PC-3 (cell line): ENCODE measurements at regions not wholly inside any gene's neighbourhood (a gene's known extent, or its start where the extent isn't known, plus 50 kb on each side); places are given as distances from the start of the nearest gene placed in this dataset.

Experiments used
- ATAC-seq: fragments of 200-7000 bp; cut with Tn5 transposase; 2 replicates; pipeline ENCODE4 v1.9.1; 2020; ENCODE audit warnings: mild to moderate bottlenecking, moderate library complexity
- BruUV-seq: library from RNA; stranded (reverse); fragments of 400-500 nt; replicated peaks from 2 replicates; lab custom pipeline; 2021; lab: Mats Ljungman, UMichigan
- CTCF ChIA-PET: fragments of 300-600 bp; sonication (Branson Sonifier 250); formaldehyde crosslinking; loops from one replicate; lab custom pipeline; 2022; ENCODE audit warnings: antibody characterized with exemption; lab: Charles Lee
- POLR2A ChIA-PET: fragments of 300-600 bp; sonication (Branson Sonifier 250); formaldehyde crosslinking; loops from one replicate; lab custom pipeline; 2022; ENCODE audit warnings: antibody characterized with exemption; ENCODE audit not compliant: unreplicated experiment; lab: Charles Lee
- DNase-seq: peaks from one replicate; pipeline ENCODE4 v3.0.0-alpha.2; 2015
- H2AFZ ChIP-seq: fragments of 300-600 bp; sonication (generic); 2 replicates; pipeline ENCODE4 v1.6.0; 2016; ENCODE audit warnings: antibody characterized with exemption, low read length
- H3F3A ChIP-seq: fragments of 300-600 bp; sonication (generic); one replicate; pipeline ENCODE4 v1.6.0; 2017; ENCODE audit warnings: antibody characterized with exemption, low read length, control low read depth, mild to moderate bottlenecking; ENCODE audit not compliant: unreplicated experiment
- H3K27ac ChIP-seq: fragments of 300-600 bp; sonication (generic); 2 replicates; pipeline ENCODE4 v1.5.1; 2016; ENCODE audit warnings: mild to moderate bottlenecking, low read length
- H3K27me3 ChIP-seq: fragments of 300-600 bp; sonication (generic); 2 replicates; pipeline ENCODE4 v1.6.1; 2016; ENCODE audit warnings: low read length, mixed read lengths
- H3K36me3 ChIP-seq: fragments of 300-600 bp; sonication (generic); 2 replicates; pipeline ENCODE4 v1.6.1; 2016; ENCODE audit warnings: low read depth, mixed run types, low read length, mixed read lengths
- H3K4me1 ChIP-seq: fragments of 300-600 bp; sonication (generic); 2 replicates; pipeline ENCODE4 v1.5.1; 2016; ENCODE audit warnings: low read length; ENCODE audit not compliant: insufficient read depth
- H3K4me2 ChIP-seq: fragments of 300-600 bp; sonication (generic); 2 replicates; pipeline ENCODE4 v1.6.0; 2016; ENCODE audit warnings: low read length
- H3K4me3 ChIP-seq: fragments of 300-600 bp; sonication (generic); 2 replicates; pipeline ENCODE4 v1.5.1; 2016; ENCODE audit warnings: mild to moderate bottlenecking, low read length, mixed read lengths
- H3K79me2 ChIP-seq: fragments of 300-600 bp; sonication (generic); 2 replicates; pipeline ENCODE4 v1.6.1; 2017; ENCODE audit warnings: low read length, mixed read lengths
- H3K9ac ChIP-seq: fragments of 300-600 bp; sonication (generic); 2 replicates; pipeline ENCODE4 v1.6.0; 2016; ENCODE audit warnings: mild to moderate bottlenecking, low read length
- H3K9me2 ChIP-seq: fragments of 300-600 bp; sonication (generic); replicated peaks from 2 replicates; pipeline ENCODE4 v1.6.1; 2016; ENCODE audit warnings: mixed run types, low read length, mixed read lengths
- H3K9me3 ChIP-seq: fragments of 300-600 bp; sonication (generic); 2 replicates; pipeline ENCODE4 v1.6.1; 2016; ENCODE audit warnings: low read length, mixed read lengths
- H4K20me1 ChIP-seq: fragments of 300-600 bp; sonication (generic); 2 replicates; pipeline ENCODE4 v1.6.1; 2016; ENCODE audit warnings: low read length, mixed read lengths
- EZH2 ChIP-seq: fragments of 300-600 bp; sonication (generic); IDR thresholded peaks from one replicate; pipeline ENCODE4 v1.6.1; 2017; ENCODE audit warnings: antibody characterized with exemption, mild to moderate bottlenecking, low read length; ENCODE audit not compliant: unreplicated experiment
- EZH2phosphoT487 ChIP-seq: fragments of 300-600 bp; sonication (generic); IDR thresholded peaks from 2 replicates; pipeline ENCODE4 v1.6.1; 2018; ENCODE audit warnings: mild to moderate bottlenecking, antibody characterized with exemption, low read length, borderline replicate concordance
- intact Hi-C: fragments of 100-400 bp; cut with micrococcal nuclease; formaldehyde crosslinking; loops from 2 replicates; pipeline ENCODE4 v1.9.0; 2023
- TF ChIP-seq, protein P1 (sequence below): fragments of 300-600 bp; sonication (generic); conservative IDR thresholded peaks from 2 replicates; pipeline ENCODE4 v1.5.1; 2017; ENCODE audit warnings: antibody characterized with exemption, low read depth, mild to moderate bottlenecking, low read length

DNA sequence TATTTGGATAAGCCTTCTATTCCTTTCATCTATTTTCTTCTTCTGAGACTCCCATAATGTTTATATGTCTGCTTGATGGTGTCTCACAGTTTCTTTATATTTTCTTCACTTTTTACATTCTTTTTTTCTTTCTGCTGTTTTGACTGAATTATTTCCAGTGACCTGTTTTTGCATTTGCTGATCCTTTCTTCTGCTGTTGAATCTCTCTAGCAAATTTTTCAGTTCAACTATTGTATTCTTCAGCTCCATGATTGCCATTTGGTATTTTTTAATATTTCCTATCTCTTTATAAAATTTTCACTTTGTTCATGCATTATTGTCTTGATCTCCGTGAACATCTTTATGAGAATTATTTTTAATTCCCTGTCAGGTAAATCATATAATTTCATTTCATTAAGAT is 122.3 kb upstream of the ST6GALNAC5 start:
- H3K9ac ChIP-seq = no peak overlapping the region
- H3K4me2 ChIP-seq = no peak overlapping the region
- 0 out of 2 replicates have a peak, but pooled peaks cover 8% of the 10 kb centered on the region for H3K27me3 ChIP-seq
- intact Hi-C loops = no loop called here
- no peaks in the 10 kb centered on the region for H3F3A ChIP-seq
- H3K4me3 ChIP-seq = no peak overlapping the region
- BruUV-seq = no TSS peak
- no peaks in the 10 kb centered on the region for H4K20me1 ChIP-seq
- H3K9me2 ChIP-seq = no peaks in the 10 kb centered on the region
- H3K36me3 ChIP-seq = no peaks in the 10 kb centered on the region
- no peak overlapping the region for H3K27ac ChIP-seq
- CTCF ChIA-PET = no interaction called here
- ATAC-seq = no peak
- no peak overlapping the region for H2AFZ ChIP-seq
- H3K9me3 ChIP-seq = no peaks in the 10 kb centered on the region
- POLR2A ChIA-PET = no interaction called here
- no peaks in the 10 kb centered on the region for H3K4me1 ChIP-seq
- no peaks in the 10 kb centered on the region for H3K79me2 ChIP-seq
- no peak for DNase-seq
- no peak for TF ChIP-seq EZH2phosphoT487
- no peak for TF ChIP-seq EZH2
- TF ChIP-seq, protein P1, sequence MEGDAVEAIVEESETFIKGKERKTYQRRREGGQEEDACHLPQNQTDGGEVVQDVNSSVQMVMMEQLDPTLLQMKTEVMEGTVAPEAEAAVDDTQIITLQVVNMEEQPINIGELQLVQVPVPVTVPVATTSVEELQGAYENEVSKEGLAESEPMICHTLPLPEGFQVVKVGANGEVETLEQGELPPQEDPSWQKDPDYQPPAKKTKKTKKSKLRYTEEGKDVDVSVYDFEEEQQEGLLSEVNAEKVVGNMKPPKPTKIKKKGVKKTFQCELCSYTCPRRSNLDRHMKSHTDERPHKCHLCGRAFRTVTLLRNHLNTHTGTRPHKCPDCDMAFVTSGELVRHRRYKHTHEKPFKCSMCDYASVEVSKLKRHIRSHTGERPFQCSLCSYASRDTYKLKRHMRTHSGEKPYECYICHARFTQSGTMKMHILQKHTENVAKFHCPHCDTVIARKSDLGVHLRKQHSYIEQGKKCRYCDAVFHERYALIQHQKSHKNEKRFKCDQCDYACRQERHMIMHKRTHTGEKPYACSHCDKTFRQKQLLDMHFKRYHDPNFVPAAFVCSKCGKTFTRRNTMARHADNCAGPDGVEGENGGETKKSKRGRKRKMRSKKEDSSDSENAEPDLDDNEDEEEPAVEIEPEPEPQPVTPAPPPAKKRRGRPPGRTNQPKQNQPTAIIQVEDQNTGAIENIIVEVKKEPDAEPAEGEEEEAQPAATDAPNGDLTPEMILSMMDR = no peak

DNA sequence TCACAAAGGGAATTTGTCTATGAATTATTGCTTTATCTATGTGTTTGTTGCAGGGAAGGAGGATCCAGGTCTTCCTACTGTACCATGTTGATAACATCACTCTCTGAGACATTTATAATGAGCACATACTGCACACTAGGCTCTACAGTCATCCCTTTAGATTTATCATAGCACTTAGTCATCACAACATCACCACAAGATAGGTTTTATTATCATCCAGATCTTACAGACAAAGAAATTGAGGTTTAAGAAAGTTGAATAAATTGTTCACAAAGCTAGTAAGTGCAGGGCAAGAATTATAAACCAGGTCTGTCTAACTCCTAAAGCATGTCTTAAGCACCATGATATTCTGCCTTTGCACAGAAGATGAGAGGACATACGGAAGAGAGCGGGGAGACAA is 121.1 kb upstream of the ST6GALNAC5 start:
- Histone ChIP-seq H3K27me3 (peaks cover 8% of the 10 kb centered on the region; the same call in 1 of the 2 replicates), H3K4me2 (no peak overlapping the region), H3K9me2 (no peaks in the 10 kb centered on the region), H2AFZ (no peak overlapping the region), H3K27ac (no peak overlapping the region), H3K9me3 (no peaks in the 10 kb centered on the region), H4K20me1 (no peaks in the 10 kb centered on the region), H3K9ac (no peak overlapping the region), H3F3A (no peaks in the 10 kb centered on the region), H3K4me1 (no peaks in the 10 kb centered on the region), H3K36me3 (no peaks in the 10 kb centered on the region), H3K79me2 (no peaks in the 10 kb centered on the region), H3K4me3 (no peak overlapping the region)
- CTCF ChIA-PET = no interaction called here
- BruUV-seq = no TSS peak
- TF ChIP-seq EZH2 (no peak), EZH2phosphoT487 (no peak)
- TF ChIP-seq, protein P1 = no peak
- DNase-seq = no peak
- ATAC-seq = no peak
- POLR2A ChIA-PET = no interaction called here
- intact Hi-C loops = no loop called here

DNA sequence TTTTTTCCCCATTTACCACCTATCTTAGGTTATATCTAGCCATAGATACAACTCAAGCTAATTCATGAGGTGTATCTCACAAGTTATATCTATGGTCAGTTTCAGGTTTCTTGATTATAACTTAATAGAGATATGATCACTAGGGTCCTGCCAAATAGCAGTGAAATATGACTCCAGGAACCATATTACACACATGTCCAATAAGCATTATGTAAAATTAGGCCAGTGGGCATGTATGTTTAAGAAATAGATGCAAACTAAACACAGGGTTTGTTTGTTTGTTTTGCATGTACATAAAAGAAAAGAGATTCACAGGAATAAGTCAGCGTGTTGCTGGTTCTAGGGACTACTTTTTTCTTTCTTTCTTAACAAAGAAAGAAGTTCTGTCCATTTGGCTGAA is 112.5 kb upstream of the ST6GALNAC5 start:
- DNase-seq (no peak), ATAC-seq (no peak)
- no peaks in the 10 kb centered on the region for H4K20me1 ChIP-seq
- H3K27ac ChIP-seq = no peak overlapping the region
- no peaks in the 10 kb centered on the region for H3K9me3 ChIP-seq
- no peaks in the 10 kb centered on the region for H3K9me2 ChIP-seq
- no peaks in the 10 kb centered on the region for H3K4me1 ChIP-seq
- TF ChIP-seq EZH2phosphoT487 = no peak
- TF ChIP-seq EZH2 = no peak
- TF ChIP-seq, protein P1 = no peak
- no TSS peak for BruUV-seq
- H2AFZ ChIP-seq = no peak overlapping the region
- POLR2A ChIA-PET = no interaction called here
- no peak overlapping the region for H3K9ac ChIP-seq
- H3K27me3 ChIP-seq = peaks cover 20% of the 10 kb centered on the region
- no peak overlapping the region for H3K4me3 ChIP-seq
- H3K4me2 ChIP-seq = no peak overlapping the region
- no peaks in the 10 kb centered on the region for H3K36me3 ChIP-seq
- no peaks in the 10 kb centered on the region for H3F3A ChIP-seq
- intact Hi-C loops = no loop called here
- no peaks in the 10 kb centered on the region for H3K79me2 ChIP-seq
- CTCF ChIA-PET = no interaction called here
